Loucy (cell line): ENCODE measurements at regions not wholly inside any gene's neighbourhood (a gene's known extent, or its start where the extent isn't known, plus 50 kb on each side); places are given as distances from the start of the nearest gene placed in this dataset.

ENCODE experiments used
- H2AFZ ChIP-seq: fragments of 200-600 bp; sonication (generic); 2 replicates; pipeline ENCODE4 v1.6.0; 2016; ENCODE audit warnings: antibody characterized with exemption, mild to moderate bottlenecking, low read length, moderate library complexity
- H3F3A ChIP-seq: fragments of 200-600 bp; 2 replicates; pipeline ENCODE4 v1.6.0; 2016; ENCODE audit warnings: antibody characterized with exemption, low read depth, mild to moderate bottlenecking
- H3K27me3 ChIP-seq: fragments of 200-600 bp; sonication (generic); 2 replicates; pipeline ENCODE4 v1.6.1; 2014; ENCODE audit warnings: low read length, mild to moderate bottlenecking; ENCODE audit not compliant: insufficient read depth, poor library complexity, severe bottlenecking
- H3K36me3 ChIP-seq: fragments of 200-600 bp; sonication (generic); 2 replicates; pipeline ENCODE4 v1.6.1; 2016; ENCODE audit warnings: low read length; ENCODE audit not compliant: insufficient read depth
- H3K4me1 ChIP-seq: fragments of 200-600 bp; sonication (generic); 2 replicates; pipeline ENCODE4 v1.5.1; 2014; ENCODE audit warnings: low read length, mild to moderate bottlenecking; ENCODE audit not compliant: insufficient read depth, poor library complexity, severe bottlenecking
- H3K4me2 ChIP-seq: fragments of 200-600 bp; sonication (generic); 2 replicates; pipeline ENCODE4 v1.6.0; 2014; ENCODE audit warnings: antibody characterized with exemption, low read length, low read depth, mild to moderate bottlenecking; ENCODE audit not compliant: poor library complexity, severe bottlenecking
- H3K4me3 ChIP-seq: fragments of 200-600 bp; sonication (generic); 2 replicates; pipeline ENCODE4 v1.5.1; 2014; ENCODE audit warnings: low read length, mild to moderate bottlenecking, mixed read lengths; ENCODE audit not compliant: poor library complexity, severe bottlenecking
- H3K79me2 ChIP-seq: fragments of 200-600 bp; sonication (generic); 2 replicates; pipeline ENCODE4 v1.6.1; 2014; ENCODE audit warnings: low read length; ENCODE audit not compliant: insufficient read depth
- H3K9ac ChIP-seq: fragments of 200-600 bp; sonication (generic); 2 replicates; pipeline ENCODE4 v1.6.0; 2014; ENCODE audit warnings: mild to moderate bottlenecking, low read depth, low read length, moderate library complexity; ENCODE audit not compliant: poor library complexity, severe bottlenecking
- H3K9me2 ChIP-seq: fragments of 200-600 bp; sonication (generic); replicated peaks from 2 replicates; pipeline ENCODE4 v1.6.1; 2016; ENCODE audit warnings: low read depth, low read length, mixed read lengths
- H3K9me3 ChIP-seq: fragments of 200-600 bp; sonication (generic); 2 replicates; pipeline ENCODE4 v1.6.1; 2014; ENCODE audit warnings: mild to moderate bottlenecking, antibody characterized with exemption, low read length, low read depth; ENCODE audit not compliant: insufficient read depth
- H4K20me1 ChIP-seq: fragments of 200-600 bp; sonication (generic); 2 replicates; pipeline ENCODE4 v1.6.0; 2014; ENCODE audit warnings: antibody characterized with exemption, low read length, mild to moderate bottlenecking; ENCODE audit not compliant: insufficient read depth, poor library complexity, severe bottlenecking
- EZH2phosphoT487 ChIP-seq: fragments of 200-600 bp; IDR thresholded peaks from 2 replicates; pipeline ENCODE4 v1.6.1; 2018; ENCODE audit warnings: antibody characterized with exemption, mild to moderate bottlenecking, moderate library complexity, borderline replicate concordance
- TF ChIP-seq, protein P1 (sequence below): fragments of 200-600 bp; sonication (generic); conservative IDR thresholded peaks from 2 replicates; pipeline ENCODE4 v1.5.1; 2014; ENCODE audit warnings: mild to moderate bottlenecking, antibody characterized with exemption, low read length

DNA sequence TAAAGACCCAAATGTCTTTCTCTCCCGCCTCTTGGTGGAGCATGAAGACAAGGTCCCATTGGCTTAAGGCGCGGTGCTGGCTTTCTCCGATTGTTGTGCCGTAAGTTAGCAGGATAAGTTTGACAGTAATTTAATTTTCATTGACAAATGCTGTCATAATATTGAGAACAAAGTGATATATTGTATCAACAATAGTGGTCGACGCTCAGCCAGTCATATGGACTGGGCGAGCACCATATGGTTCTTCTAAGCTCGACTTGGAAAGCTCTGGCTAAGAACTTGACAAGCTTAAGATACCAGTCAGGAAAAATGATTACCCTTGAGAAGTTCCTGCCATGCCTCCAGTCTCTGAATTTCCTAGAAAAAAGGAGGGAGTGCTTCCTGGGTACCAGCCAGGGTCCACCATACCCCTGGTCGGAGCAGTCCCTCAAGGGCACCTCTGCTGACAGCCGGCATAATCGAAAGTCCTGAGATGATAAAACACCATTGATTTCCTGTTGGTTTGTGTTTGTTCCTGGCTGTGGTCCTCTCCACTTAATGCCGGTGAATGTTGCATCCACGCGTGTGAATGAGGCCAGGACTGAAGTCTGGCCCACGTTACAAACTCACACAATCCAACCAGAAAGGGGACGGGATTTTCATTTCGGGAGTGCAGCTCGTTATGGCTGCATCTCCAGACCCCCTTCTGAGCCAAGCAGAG is 262.1 kb downstream of the ZNF536 start:
- H3K9ac ChIP-seq = no peak overlapping the region
- H4K20me1 ChIP-seq = no peaks in the 10 kb centered on the region
- no peaks in the 10 kb centered on the region for H3K27me3 ChIP-seq
- H3K79me2 ChIP-seq = no peaks in the 10 kb centered on the region
- H3K36me3 ChIP-seq = no peaks in the 10 kb centered on the region
- peaks cover 2% of the 10 kb centered on the region; the same call in 1 of the 2 replicates for H3K9me3 ChIP-seq
- H3K4me1 ChIP-seq = no peaks in the 10 kb centered on the region
- H3K4me3 ChIP-seq = no peak overlapping the region
- TF ChIP-seq, protein P1, sequence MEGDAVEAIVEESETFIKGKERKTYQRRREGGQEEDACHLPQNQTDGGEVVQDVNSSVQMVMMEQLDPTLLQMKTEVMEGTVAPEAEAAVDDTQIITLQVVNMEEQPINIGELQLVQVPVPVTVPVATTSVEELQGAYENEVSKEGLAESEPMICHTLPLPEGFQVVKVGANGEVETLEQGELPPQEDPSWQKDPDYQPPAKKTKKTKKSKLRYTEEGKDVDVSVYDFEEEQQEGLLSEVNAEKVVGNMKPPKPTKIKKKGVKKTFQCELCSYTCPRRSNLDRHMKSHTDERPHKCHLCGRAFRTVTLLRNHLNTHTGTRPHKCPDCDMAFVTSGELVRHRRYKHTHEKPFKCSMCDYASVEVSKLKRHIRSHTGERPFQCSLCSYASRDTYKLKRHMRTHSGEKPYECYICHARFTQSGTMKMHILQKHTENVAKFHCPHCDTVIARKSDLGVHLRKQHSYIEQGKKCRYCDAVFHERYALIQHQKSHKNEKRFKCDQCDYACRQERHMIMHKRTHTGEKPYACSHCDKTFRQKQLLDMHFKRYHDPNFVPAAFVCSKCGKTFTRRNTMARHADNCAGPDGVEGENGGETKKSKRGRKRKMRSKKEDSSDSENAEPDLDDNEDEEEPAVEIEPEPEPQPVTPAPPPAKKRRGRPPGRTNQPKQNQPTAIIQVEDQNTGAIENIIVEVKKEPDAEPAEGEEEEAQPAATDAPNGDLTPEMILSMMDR = no peak
- TF ChIP-seq EZH2phosphoT487 = no peak
- no peak overlapping the region for H3K4me2 ChIP-seq
- no peak overlapping the region for H2AFZ ChIP-seq
- H3K9me2 ChIP-seq = no peaks in the 10 kb centered on the region
- H3F3A ChIP-seq = no peaks in the 10 kb centered on the region

GRCh38 chr19:30631033-30631370 is 258.8 kb downstream of the ZNF536 start:
- Histone ChIP-seq H3K9me3 (no peaks in the 10 kb centered on the region), H3K9me2 (no peaks in the 10 kb centered on the region), H3K9ac (no peak overlapping the region), H3K27me3 (no peaks in the 10 kb centered on the region), H4K20me1 (no peaks in the 10 kb centered on the region), H2AFZ (no peak overlapping the region), H3K79me2 (no peaks in the 10 kb centered on the region), H3K4me1 (no peaks in the 10 kb centered on the region), H3K36me3 (no peaks in the 10 kb centered on the region), H3K4me3 (no peak overlapping the region), H3F3A (no peaks in the 10 kb centered on the region), H3K4me2 (no peak overlapping the region)
- TF ChIP-seq, protein P1 = no peak
- no peak for TF ChIP-seq EZH2phosphoT487

DNA sequence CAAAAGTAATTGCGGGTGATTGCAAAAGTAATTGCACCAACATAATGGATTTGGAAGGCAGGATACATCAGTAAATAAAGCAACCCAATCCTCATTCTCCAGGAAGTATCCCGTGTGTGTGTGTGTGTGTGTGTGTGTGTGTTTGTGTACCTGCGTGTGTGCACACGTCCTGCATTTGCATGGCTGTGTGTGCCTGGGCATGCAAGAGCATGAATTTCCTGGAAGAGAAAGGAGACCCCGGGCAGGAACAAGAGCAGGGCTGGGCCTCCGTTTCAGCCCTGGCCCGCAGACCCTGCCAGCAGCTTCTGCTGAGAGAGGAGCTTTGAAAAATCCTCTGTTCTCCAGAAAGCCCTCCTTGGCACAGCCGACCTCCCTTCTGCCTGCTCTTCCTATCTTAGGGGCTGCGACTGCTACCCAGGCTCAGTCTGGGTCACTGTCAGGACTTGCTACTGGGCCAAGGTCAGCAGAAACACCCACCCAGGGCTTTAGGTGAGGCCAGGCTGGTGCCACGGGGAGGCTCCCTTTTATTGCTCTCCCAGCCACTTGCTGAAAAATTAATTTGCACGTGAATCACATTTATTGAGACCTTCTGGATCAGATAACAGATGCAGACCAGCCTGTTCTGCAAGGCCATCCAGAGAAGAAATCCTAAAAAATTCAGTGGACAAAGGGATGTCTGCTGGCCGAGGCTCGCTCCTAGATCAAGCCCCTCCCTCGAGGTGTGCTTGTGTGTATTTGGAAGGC is 258.3 kb downstream of the ZNF536 start:
- Histone ChIP-seq H3K9me2 (no peaks in the 10 kb centered on the region), H3K79me2 (no peaks in the 10 kb centered on the region), H3K4me2 (no peak overlapping the region), H3F3A (no peaks in the 10 kb centered on the region), H3K4me1 (no peaks in the 10 kb centered on the region), H3K4me3 (no peak overlapping the region), H3K9ac (no peak overlapping the region), H4K20me1 (no peaks in the 10 kb centered on the region), H2AFZ (no peak overlapping the region), H3K27me3 (no peaks in the 10 kb centered on the region), H3K36me3 (no peaks in the 10 kb centered on the region), H3K9me3 (no peaks in the 10 kb centered on the region; the same call in 1 of the 2 replicates)
- TF ChIP-seq, protein P1 = no peak
- no peak for TF ChIP-seq EZH2phosphoT487
